ENCODE measurements at regions not wholly inside any gene's neighbourhood (a gene's known extent, or its start where the extent isn't known, plus 50 kb on each side); places are given as distances from the start of the nearest gene placed in this dataset.

DNA sequence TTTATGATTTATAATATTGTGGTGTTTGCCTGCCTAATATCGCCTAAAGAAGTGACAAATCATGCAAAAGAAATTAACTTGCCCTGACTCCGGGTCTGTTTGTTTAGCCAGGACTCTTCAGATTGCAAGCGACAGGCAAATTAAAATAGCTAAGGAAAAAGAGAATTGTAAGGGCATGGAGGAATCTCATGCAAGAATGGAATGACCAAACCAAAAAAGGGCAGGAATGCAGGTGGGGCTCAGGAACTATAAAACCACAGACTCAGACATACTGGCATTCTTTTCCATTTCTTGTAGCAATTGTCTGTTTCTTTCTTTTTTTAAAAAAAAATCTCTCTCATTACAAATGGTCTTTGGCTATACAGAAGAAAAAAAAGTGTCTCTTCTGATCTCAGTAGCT is 188.1 kb upstream of the XYLT1 start:
- TF ChIP-seq, protein P1, sequence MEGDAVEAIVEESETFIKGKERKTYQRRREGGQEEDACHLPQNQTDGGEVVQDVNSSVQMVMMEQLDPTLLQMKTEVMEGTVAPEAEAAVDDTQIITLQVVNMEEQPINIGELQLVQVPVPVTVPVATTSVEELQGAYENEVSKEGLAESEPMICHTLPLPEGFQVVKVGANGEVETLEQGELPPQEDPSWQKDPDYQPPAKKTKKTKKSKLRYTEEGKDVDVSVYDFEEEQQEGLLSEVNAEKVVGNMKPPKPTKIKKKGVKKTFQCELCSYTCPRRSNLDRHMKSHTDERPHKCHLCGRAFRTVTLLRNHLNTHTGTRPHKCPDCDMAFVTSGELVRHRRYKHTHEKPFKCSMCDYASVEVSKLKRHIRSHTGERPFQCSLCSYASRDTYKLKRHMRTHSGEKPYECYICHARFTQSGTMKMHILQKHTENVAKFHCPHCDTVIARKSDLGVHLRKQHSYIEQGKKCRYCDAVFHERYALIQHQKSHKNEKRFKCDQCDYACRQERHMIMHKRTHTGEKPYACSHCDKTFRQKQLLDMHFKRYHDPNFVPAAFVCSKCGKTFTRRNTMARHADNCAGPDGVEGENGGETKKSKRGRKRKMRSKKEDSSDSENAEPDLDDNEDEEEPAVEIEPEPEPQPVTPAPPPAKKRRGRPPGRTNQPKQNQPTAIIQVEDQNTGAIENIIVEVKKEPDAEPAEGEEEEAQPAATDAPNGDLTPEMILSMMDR (IDR thresholded peaks at IDR 0.05 in 4 of 5, conservative IDR thresholded peaks at IDR 0.05 in 1 of 5), result no peak
- TF ChIP-seq POLR2A (IDR thresholded peaks at IDR 0.05), result no peak
